SK-N-SH (cell line): ENCODE measurements at regions not wholly inside any gene's neighbourhood (a gene's known extent, or its start where the extent isn't known, plus 50 kb on each side); places are given as distances from the start of the nearest gene placed in this dataset.

Experiments used
- CTCF ChIA-PET: fragments of 300-600, 350-600 bp; formaldehyde crosslinking; extraction: SDS; loops from one replicate; lab custom pipeline; 2021; lab: Yijun Ruan, JAX
- POLR2A ChIA-PET: fragments of 350-600 bp; sonication (Branson Sonifier 250); formaldehyde crosslinking; extraction: SDS; loops from one replicate; lab custom pipeline; 2020; ENCODE audit warnings: antibody characterized with exemption, inconsistent platforms; lab: Yijun Ruan, JAX
- DNase-seq: peaks from one replicate; pipeline ENCODE4 v3.0.0; 2012
- H2AFZ ChIP-seq: fragments of 200-600 bp; sonication (generic); 2 replicates; pipeline ENCODE4 v1.8.1; 2016; ENCODE audit warnings: antibody characterized with exemption, mild to moderate bottlenecking, low read depth
- H3F3A ChIP-seq: fragments of 200-600 bp; sonication (generic); replicated peaks from 2 replicates; pipeline ENCODE3; 2016; ENCODE audit warnings: antibody characterized with exemption, mild to moderate bottlenecking; ENCODE audit not compliant: insufficient read depth
- H3K27ac ChIP-seq, 2 experiments: fragments of 200-500 bp in 1 of 2; fragments of 200-600 bp in 1 of 2; sonication (Bioruptor generic) in 1 of 2; sonication (generic), shearing (Covaris generic) in 1 of 2; 2 replicates each; pipeline versions ENCODE4 v1.5.1 to v1.6.1; 2014 to 2016; ENCODE audit warnings: low read depth in 2 of 2, inconsistent platforms in 1 of 2, low read length in 1 of 2, mild to moderate bottlenecking in 1 of 2, mixed read lengths in 1 of 2
- H3K27me3 ChIP-seq: fragments of 200-600 bp; sonication (generic), shearing (Covaris generic); 2 replicates; pipeline ENCODE4 v1.6.1; 2016; ENCODE audit warnings: mixed run types; ENCODE audit not compliant: insufficient read depth
- H3K36me3 ChIP-seq, 2 experiments: fragments of 200-500 bp in 1 of 2; fragments of 200-600 bp in 1 of 2; sonication (Bioruptor generic) in 1 of 2; sonication (generic) in 1 of 2; replicated peaks in 1 of 2; 2 replicates each; pipeline versions ENCODE3 to v1.5.1; 2014 to 2016; ENCODE audit warnings: low read length in 1 of 2, mild to moderate bottlenecking in 1 of 2; ENCODE audit not compliant: insufficient read depth in 2 of 2, control insufficient read depth in 1 of 2
- H3K4me1 ChIP-seq, 2 experiments: fragments of 200-500 bp in 1 of 2; fragments of 200-600 bp in 1 of 2; sonication (Bioruptor generic) in 1 of 2; sonication (generic), shearing (Covaris generic) in 1 of 2; 2 replicates each; pipeline versions ENCODE4 v1.5.1 to v1.6.1; 2014 to 2016; ENCODE audit warnings: low read depth in 1 of 2, low read length in 1 of 2, mixed run types in 1 of 2; ENCODE audit not compliant: insufficient read depth in 2 of 2, control insufficient read depth in 1 of 2
- H3K4me2 ChIP-seq: fragments of 200-600 bp; sonication (generic), shearing (Covaris generic); 2 replicates; pipeline ENCODE4 v1.6.1; 2017; ENCODE audit warnings: mixed run types
- H3K4me3 ChIP-seq, 2 experiments: fragments of 200-500 bp in 1 of 2; fragments of 200-600 bp in 1 of 2; sonication (Bioruptor generic) in 1 of 2; sonication (generic), shearing (Covaris generic) in 1 of 2; 2 replicates each; pipeline versions ENCODE4 v1.5.1 to v1.8.1; 2014 to 2016; ENCODE audit warnings: low read depth in 2 of 2, inconsistent platforms in 1 of 2, low read length in 1 of 2, mild to moderate bottlenecking in 1 of 2, mixed read lengths in 1 of 2, moderate library complexity in 1 of 2
- H3K79me2 ChIP-seq: fragments of 200-600 bp; sonication (generic); 2 replicates; pipeline ENCODE4 v1.8.1; 2017; ENCODE audit warnings: mild to moderate bottlenecking; ENCODE audit not compliant: insufficient read depth
- H3K9ac ChIP-seq: fragments of 200-600 bp; sonication (generic); 2 replicates; pipeline ENCODE4 v1.6.1; 2017; ENCODE audit warnings: mixed run types
- H3K9me2 ChIP-seq: fragments of 200-600 bp; sonication (generic); 2 replicates; pipeline ENCODE4 v1.6.1; 2017; ENCODE audit warnings: mixed run types
- H3K9me3 ChIP-seq: fragments of 200-600 bp; sonication (generic); 2 replicates; pipeline ENCODE4 v1.6.1; 2017; ENCODE audit warnings: mixed run types, mild to moderate bottlenecking, moderate library complexity
- H4K20me1 ChIP-seq: fragments of 200-600 bp; sonication (generic); 2 replicates; pipeline ENCODE4 v1.6.1; 2017; ENCODE audit warnings: mild to moderate bottlenecking, mixed run types; ENCODE audit not compliant: insufficient read depth
- CTCF ChIP-seq: fragments of 200-600 bp; sonication (generic); IDR thresholded peaks from 2 replicates; pipeline ENCODE4 v1.6.1; 2017; ENCODE audit warnings: antibody characterized with exemption, mild to moderate bottlenecking, moderate library complexity
- EZH2phosphoT487 ChIP-seq: fragments of 200-600 bp; sonication (generic); IDR thresholded peaks from 2 replicates; pipeline ENCODE4 v1.6.1; 2017; ENCODE audit warnings: low read depth, mixed run types, mild to moderate bottlenecking, antibody characterized with exemption, moderate library complexity, borderline replicate concordance
- FOSL2 ChIP-seq: IDR thresholded peaks from 2 replicates; pipeline ENCODE4 v1.4.0; 2012; ENCODE audit warnings: low read depth, mild to moderate bottlenecking, moderate library complexity, borderline replicate concordance
- FOXM1 ChIP-seq: IDR thresholded peaks from 2 replicates; pipeline ENCODE4 v1.4.0; 2012; ENCODE audit warnings: low read depth, mild to moderate bottlenecking
- GATA2 ChIP-seq: sonication (generic); formaldehyde crosslinking; IDR thresholded peaks from 2 replicates; pipeline ENCODE4 v1.5.0; 2020; ENCODE audit warnings: mild to moderate bottlenecking, missing genetic modification reagents
- IRF3 ChIP-seq: fragments of 150-350 bp; IDR thresholded peaks from 2 replicates; pipeline ENCODE4 v1.6.1; 2016; ENCODE audit warnings: mild to moderate bottlenecking, low read depth, low read length
- JUND ChIP-seq: IDR thresholded peaks from 2 replicates; pipeline ENCODE4 v1.4.0; 2012
- NFIC ChIP-seq: IDR thresholded peaks from 2 replicates; pipeline ENCODE4 v1.4.0; 2012; ENCODE audit warnings: borderline replicate concordance
- PBX3 ChIP-seq: IDR thresholded peaks from 2 replicates; pipeline ENCODE4; 2012
- RAD21 ChIP-seq: IDR thresholded peaks from 2 replicates; pipeline ENCODE4 v1.6.1; 2012; ENCODE audit warnings: mild to moderate bottlenecking, low read length
- RFX5 ChIP-seq: IDR thresholded peaks from 2 replicates; pipeline ENCODE4 v1.6.1; 2012; ENCODE audit warnings: mild to moderate bottlenecking, improper control_type of control experiment, low read length
- RXRA ChIP-seq: IDR thresholded peaks from 2 replicates; pipeline ENCODE4 v1.4.0; 2012; ENCODE audit warnings: low read depth, mild to moderate bottlenecking, borderline replicate concordance
- TCF12 ChIP-seq: IDR thresholded peaks from 2 replicates; pipeline ENCODE4 v1.4.0; 2012
- WGBS: methylation state at CpG from one replicate; pipeline ENCODE4 v1.1.6; 2017; ENCODE audit warnings: low lambda C conversion rate; 5-methylcytosine and 5-hydroxymethylcytosine counted together
- TF ChIP-seq, protein P1 (sequence below): IDR thresholded peaks from 2 replicates; pipeline ENCODE4 v1.4.0; 2012; ENCODE audit warnings: low read depth, borderline replicate concordance

DNA sequence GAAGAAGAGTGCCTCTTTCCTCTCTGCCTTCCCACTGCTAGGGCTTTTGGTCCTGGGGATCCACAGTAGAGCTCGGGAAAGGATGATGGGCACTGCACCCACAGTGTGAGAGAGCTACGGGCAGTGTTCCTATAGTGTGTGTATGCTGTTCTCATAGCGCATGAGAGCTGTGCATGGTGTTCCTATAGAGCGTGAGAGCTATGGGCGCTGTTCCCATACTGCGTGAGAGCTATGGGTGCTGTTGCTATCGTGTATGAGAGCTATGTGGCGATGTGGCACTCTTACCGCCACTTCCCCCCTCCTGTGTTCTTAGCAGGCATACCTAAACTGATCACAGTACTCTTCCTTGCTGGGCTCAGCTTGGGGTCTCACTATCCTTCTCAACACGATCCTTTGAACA is 213.5 kb downstream of the EDEM1 start (continued):
- TF ChIP-seq CTCF, result no peak
- no peak for TF ChIP-seq GATA2
- no peak for TF ChIP-seq NFIC
- TF ChIP-seq, all 33 proteins: peak for 0

GRCh38 chr3:5404718-5405117 is 217.2 kb downstream of the EDEM1 start:
- no peaks in the 10 kb centered on the region for H3K9me3 ChIP-seq
- no peaks in the 10 kb centered on the region for H3K27me3 ChIP-seq
- no peaks in the 10 kb centered on the region for H3K79me2 ChIP-seq
- no peaks in the 10 kb centered on the region for H3F3A ChIP-seq
- H3K27ac ChIP-seq, result no peak overlapping the region
- no peak overlapping the region for H3K9ac ChIP-seq
- DNase-seq, result no peak
- TF ChIP-seq TCF12 (no peak), JUND (no peak), RAD21 (no peak), RFX5 (no peak)
- TF ChIP-seq, protein P1, sequence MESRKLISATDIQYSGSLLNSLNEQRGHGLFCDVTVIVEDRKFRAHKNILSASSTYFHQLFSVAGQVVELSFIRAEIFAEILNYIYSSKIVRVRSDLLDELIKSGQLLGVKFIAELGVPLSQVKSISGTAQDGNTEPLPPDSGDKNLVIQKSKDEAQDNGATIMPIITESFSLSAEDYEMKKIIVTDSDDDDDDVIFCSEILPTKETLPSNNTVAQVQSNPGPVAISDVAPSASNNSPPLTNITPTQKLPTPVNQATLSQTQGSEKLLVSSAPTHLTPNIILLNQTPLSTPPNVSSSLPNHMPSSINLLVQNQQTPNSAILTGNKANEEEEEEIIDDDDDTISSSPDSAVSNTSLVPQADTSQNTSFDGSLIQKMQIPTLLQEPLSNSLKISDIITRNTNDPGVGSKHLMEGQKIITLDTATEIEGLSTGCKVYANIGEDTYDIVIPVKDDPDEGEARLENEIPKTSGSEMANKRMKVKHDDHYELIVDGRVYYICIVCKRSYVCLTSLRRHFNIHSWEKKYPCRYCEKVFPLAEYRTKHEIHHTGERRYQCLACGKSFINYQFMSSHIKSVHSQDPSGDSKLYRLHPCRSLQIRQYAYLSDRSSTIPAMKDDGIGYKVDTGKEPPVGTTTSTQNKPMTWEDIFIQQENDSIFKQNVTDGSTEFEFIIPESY, result no peak
- no peaks in the 10 kb centered on the region for H3K36me3 ChIP-seq
- H3K4me1 ChIP-seq, result no peaks in the 10 kb centered on the region
- WGBS, result 28% methylated on average over 2 of the region's 2 CpGs
- H4K20me1 ChIP-seq, result no peaks in the 10 kb centered on the region
- no peak overlapping the region for H2AFZ ChIP-seq
- CTCF ChIA-PET, result no interaction called here
- H3K4me2 ChIP-seq, result no peak overlapping the region
- H3K9me2 ChIP-seq, result no peaks in the 10 kb centered on the region
- H3K4me3 ChIP-seq, result no peak overlapping the region
- POLR2A ChIA-PET, result no interaction called here

DNA sequence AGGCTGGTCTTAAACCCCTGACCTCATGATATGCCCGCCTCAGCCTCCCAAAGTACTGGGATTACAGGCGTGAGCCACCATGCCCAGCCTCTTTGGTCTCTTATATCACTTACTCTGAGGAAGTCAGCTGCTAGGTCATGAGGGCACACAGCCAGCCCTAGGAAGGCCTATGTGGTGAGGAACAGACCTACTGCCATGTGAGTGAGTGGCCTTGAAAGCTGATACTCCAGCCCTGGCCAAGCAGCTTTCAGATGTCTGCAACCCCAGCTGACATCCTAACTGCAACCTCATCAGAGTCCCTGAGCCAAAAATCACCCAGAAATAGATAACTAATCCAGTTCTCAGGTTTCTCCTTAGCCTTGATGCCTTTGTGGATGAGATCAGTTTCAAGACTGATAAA is 224.3 kb downstream of the EDEM1 start:
- H4K20me1 ChIP-seq, result no peaks in the 10 kb centered on the region
- H3K79me2 ChIP-seq, result no peaks in the 10 kb centered on the region
- no peak overlapping the region for H3K4me2 ChIP-seq
- no peak overlapping the region for H3K27ac ChIP-seq
- no peak overlapping the region for H3K9ac ChIP-seq
- no peaks in the 10 kb centered on the region for H3K27me3 ChIP-seq
- H3K9me2 ChIP-seq, result no peaks in the 10 kb centered on the region
- no peak overlapping the region for H3K4me3 ChIP-seq
- 8% methylated on average over 2 of the region's 2 CpGs for WGBS
- H3K4me1 ChIP-seq, result no peaks in the 10 kb centered on the region
- H3F3A ChIP-seq, result no peaks in the 10 kb centered on the region
- ChIA-PET POLR2A (no interaction called here), CTCF (no interaction called here)
- no peak overlapping the region for H2AFZ ChIP-seq
- no peaks in the 10 kb centered on the region for H3K36me3 ChIP-seq
- no peaks in the 10 kb centered on the region for H3K9me3 ChIP-seq
- no peak for DNase-seq
- no peak for TF ChIP-seq EZH2phosphoT487
- TF ChIP-seq GATA2, result no peak
- no peak for TF ChIP-seq PBX3
- no peak for TF ChIP-seq CTCF
- no peak for TF ChIP-seq RAD21
- TF ChIP-seq TCF12, result no peak
- no peak for TF ChIP-seq IRF3
- TF ChIP-seq RXRA, result no peak
- TF ChIP-seq, protein P1, result no peak
- no peak for TF ChIP-seq FOSL2
- TF ChIP-seq FOXM1, result no peak
